ENCODE measurements at regions not wholly inside any gene's neighbourhood (a gene's known extent, or its start where the extent isn't known, plus 50 kb on each side); places are given as distances from the start of the nearest gene placed in this dataset.

GRCh38 chr1:81374481-81374880 lies 426.3 kb upstream of the ADGRL2 start:
- no peak for TF ChIP-seq SUZ12 (IDR thresholded peaks at IDR 0.05; ENCODE audit: extremely low read depth, insufficient read depth, insufficient read length)
- no peak for TF ChIP-seq YY1 (IDR thresholded peaks at IDR 0.05; ENCODE audit: insufficient read depth, insufficient read length)
- TF ChIP-seq ZNF274 (IDR thresholded peaks at IDR 0.05; ENCODE audit: low read depth, low read length): no peak
